ENCODE measurements at regions not wholly inside any gene's neighbourhood (a gene's known extent, or its start where the extent isn't known, plus 50 kb on each side); places are given as distances from the start of the nearest gene placed in this dataset.
"Not testable (repeated sequence)": the region's sequence is repeated elsewhere in the genome, so short reads cannot be mapped to it uniquely, and the experiment has no call there.

GRCh38 chr4:131764730-131765129 is 1384.4 kb upstream of the PCDH10 start (continued):
- TF ChIP-seq ZNF263 (CRISPR knock-in tag; IDR thresholded peaks at IDR 0.05; ENCODE audit: borderline replicate concordance) (no peak), KHSRP (IDR thresholded peaks at IDR 0.05) (no peak), FUS (optimal IDR thresholded peaks at IDR 0.05; ENCODE audit: low read depth, low read length) (no peak), SMAD1 (IDR thresholded peaks at IDR 0.05; ENCODE audit: low read depth, low read length, partially characterized antibody) (no peak), ZBTB26 (CRISPR knock-in tag; IDR thresholded peaks at IDR 0.05) (no peak), EHMT2 (IDR thresholded peaks at IDR 0.05) (no peak)

GRCh38 chr4:131774382-131774781 is 1374.7 kb upstream of the PCDH10 start:
- H3K9me1 ChIP-seq (ENCODE audit: control insufficient read depth, insufficient read depth, low read length); H4K20me1 ChIP-seq (replicated peaks; ENCODE audit: control insufficient read depth, insufficient read depth, low read length); H3K27me3 ChIP-seq (ENCODE audit: control insufficient read depth in 2 of 2, insufficient read depth in 2 of 2, low read length in 2 of 2); DNase-seq (ENCODE audit: extremely low read depth in 1 of 4, low spot score in 3 of 4); H3K4me3 ChIP-seq; in situ Hi-C loops (cut with MboI); FAIRE-seq; H3K27ac ChIP-seq (ENCODE audit: extremely low read depth, low read depth, low read length); H3K36me3 ChIP-seq (ENCODE audit: control insufficient read depth, insufficient read depth, low read length); H3K79me2 ChIP-seq (ENCODE audit: control insufficient read depth, insufficient read depth, low read length); CTCF ChIA-PET (ENCODE audit: low intra/inter-chr PET ratio); H3K9ac ChIP-seq (ENCODE audit: insufficient read depth in 1 of 2, low read depth in 2 of 2, low read length in 2 of 2); H3K9me3 ChIP-seq (replicated peaks; ENCODE audit: control insufficient read depth, insufficient read depth, low read depth, low read length); intact Hi-C loops (cut with micrococcal nuclease); BruUV-seq (replicated peaks); H3K4me1 ChIP-seq (replicated peaks in 1 of 2; ENCODE audit: control insufficient read depth in 2 of 2, insufficient read depth in 2 of 2, low read length in 2 of 2); POLR2A ChIA-PET; H2AFZ ChIP-seq (ENCODE audit: low read depth, low read length); H3K4me2 ChIP-seq (ENCODE audit: insufficient read depth, low read length); ATAC-seq: not testable (repeated sequence)
- WGBS (ENCODE audit: insufficient coverage, low coverage, missing lambda C conversion rate): 0% methylated on average over 3 of the region's 3 CpGs

- H3K9me1 ChIP-seq (ENCODE audit: control insufficient read depth, insufficient read depth, low read length); in situ Hi-C loops (cut with MboI); H3K27me3 ChIP-seq (ENCODE audit: control insufficient read depth in 2 of 2, insufficient read depth in 2 of 2, low read length in 2 of 2); H3K4me3 ChIP-seq; H3K79me2 ChIP-seq (ENCODE audit: control insufficient read depth, insufficient read depth, low read length); ATAC-seq; H2AFZ ChIP-seq (ENCODE audit: low read depth, low read length); intact Hi-C loops (cut with micrococcal nuclease); H3K36me3 ChIP-seq (ENCODE audit: control insufficient read depth, insufficient read depth, low read length); H3K4me1 ChIP-seq (replicated peaks in 1 of 2; ENCODE audit: control insufficient read depth in 2 of 2, insufficient read depth in 2 of 2, low read length in 2 of 2); H3K27ac ChIP-seq (ENCODE audit: extremely low read depth, low read depth, low read length); H3K4me2 ChIP-seq (ENCODE audit: insufficient read depth, low read length); H4K20me1 ChIP-seq (replicated peaks; ENCODE audit: control insufficient read depth, insufficient read depth, low read length); DNase-seq (ENCODE audit: extremely low read depth in 1 of 4, low spot score in 3 of 4); BruUV-seq (replicated peaks); H3K9me3 ChIP-seq (replicated peaks; ENCODE audit: control insufficient read depth, insufficient read depth, low read depth, low read length); H3K9ac ChIP-seq (ENCODE audit: insufficient read depth in 1 of 2, low read depth in 2 of 2, low read length in 2 of 2); POLR2A ChIA-PET; CTCF ChIA-PET (ENCODE audit: low intra/inter-chr PET ratio); FAIRE-seq: not testable (repeated sequence)
- WGBS (ENCODE audit: insufficient coverage, low coverage, missing lambda C conversion rate): 0% methylated on average over 3 of the region's 3 CpGs
Observed at GRCh38 chr4:131810565-131810964, 1338.5 kb upstream of the PCDH10 start.
